CD4-positive, alpha-beta T cell treated with Interferon gamma for 1 hour (primary cell): ENCODE measurements at regions not wholly inside any gene's neighbourhood (a gene's known extent, or its start where the extent isn't known, plus 50 kb on each side); places are given as distances from the start of the nearest gene placed in this dataset.
"Not testable (repeated sequence)": the region's sequence is repeated elsewhere in the genome, so short reads cannot be mapped to it uniquely, and the experiment has no call there.

Experiments
- DNase-seq: peaks from one replicate; pipeline ENCODE4 v3.0.0-alpha.2; 2020

GRCh38 chr19:20482721-20483120 lies 82.9 kb downstream of the ZNF737 start:
- peak; percentile 3 for DNase-seq

GRCh38 chr19:20481736-20482135 lies 83.8 kb downstream of the ZNF737 start:
- DNase-seq = no peak

GRCh38 chr19:20479483-20479882 lies 86.1 kb downstream of the ZNF737 start:
- DNase-seq = no peak

- DNase-seq = no peak
Observed at GRCh38 chr19:20478936-20479335, 86.6 kb downstream of the ZNF737 start.

GRCh38 chr19:20472854-20473253 lies 92.7 kb downstream of the ZNF737 start:
- DNase-seq = no peak

GRCh38 chr19:20471431-20471830 lies 94.2 kb downstream of the ZNF737 start:
- DNase-seq = no peak

- DNase-seq = no peak
Observed at GRCh38 chr19:20470345-20471135, 95.0 kb downstream of the ZNF737 start.

GRCh38 chr19:20466638-20466990 lies 99.0 kb downstream of the ZNF737 start:
- not testable (repeated sequence) for DNase-seq

- DNase-seq = not testable (repeated sequence)
Observed at GRCh38 chr19:20465922-20466637, 99.5 kb downstream of the ZNF737 start.

GRCh38 chr19:20453425-20453935 lies 112.1 kb downstream of the ZNF737 start:
- DNase-seq = no peak

GRCh38 chr19:20444202-20444885 lies 121.2 kb downstream of the ZNF737 start:
- DNase-seq = no peak

GRCh38 chr19:20432266-20432842 lies 133.2 kb downstream of the ZNF737 start:
- not testable (repeated sequence) for DNase-seq

- no peak for DNase-seq
Observed at GRCh38 chr19:20431826-20432225, 133.8 kb downstream of the ZNF737 start.

- peak; percentile 10 for DNase-seq
Observed at GRCh38 chr19:20423381-20424197, 142.0 kb downstream of the ZNF737 start.

GRCh38 chr19:20422216-20423205 lies 143.1 kb downstream of the ZNF737 start:
- DNase-seq = no peak

GRCh38 chr19:20416661-20417060 lies 148.9 kb downstream of the ZNF737 start:
- DNase-seq = no peak

- no peak for DNase-seq
Observed at GRCh38 chr19:20414120-20414519, 151.5 kb downstream of the ZNF737 start.

- DNase-seq = no peak
Observed at GRCh38 chr19:20413705-20414104, 151.9 kb downstream of the ZNF737 start.

- DNase-seq = no peak
Observed at GRCh38 chr19:20412846-20413245, 152.7 kb downstream of the ZNF737 start.

- DNase-seq = no peak
Observed at GRCh38 chr19:20397292-20397691, 168.3 kb downstream of the ZNF737 start.

GRCh38 chr19:20388706-20389225 lies 176.8 kb downstream of the ZNF737 start:
- no peak for DNase-seq
